HG02588 (cell line): ENCODE measurements at regions not wholly inside any gene's neighbourhood (a gene's known extent, or its start where the extent isn't known, plus 50 kb on each side); places are given as distances from the start of the nearest gene placed in this dataset.
A peak's percentile ranks its signal among the peaks of the same experiment; 100 is the strongest.
"Not testable (repeated sequence)": the region's sequence is repeated elsewhere in the genome, so short reads cannot be mapped to it uniquely, and the experiment has no call there.

ENCODE experiments used
- ATAC-seq: cut with Tn5 transposase; IDR thresholded peaks from one replicate; pipeline ENCODE4 v1.9.1; 2021; ENCODE audit warnings: mild to moderate bottlenecking, moderate library complexity; ENCODE audit not compliant: unreplicated experiment

DNA sequence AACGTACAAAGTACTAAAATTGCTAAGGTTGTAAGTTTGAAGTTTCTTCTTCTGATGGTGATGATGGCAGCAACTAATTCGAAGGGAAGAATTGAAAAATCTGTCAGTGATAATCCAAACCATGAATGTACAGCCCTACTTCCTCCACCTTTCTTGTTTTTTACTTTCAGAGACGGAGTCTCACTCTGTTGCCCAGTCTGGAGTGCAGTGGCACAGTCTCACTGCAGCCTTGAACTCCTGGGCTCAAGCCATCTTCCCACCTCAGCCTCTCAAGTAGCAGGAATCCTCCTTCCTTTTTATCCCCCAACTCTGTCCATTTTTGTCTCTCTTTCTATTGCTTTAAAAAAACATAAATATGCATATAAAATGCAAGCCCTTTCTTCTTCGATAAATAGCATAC, 112.3 kb upstream of the SOX21 start:
- ATAC-seq, result no peak

DNA sequence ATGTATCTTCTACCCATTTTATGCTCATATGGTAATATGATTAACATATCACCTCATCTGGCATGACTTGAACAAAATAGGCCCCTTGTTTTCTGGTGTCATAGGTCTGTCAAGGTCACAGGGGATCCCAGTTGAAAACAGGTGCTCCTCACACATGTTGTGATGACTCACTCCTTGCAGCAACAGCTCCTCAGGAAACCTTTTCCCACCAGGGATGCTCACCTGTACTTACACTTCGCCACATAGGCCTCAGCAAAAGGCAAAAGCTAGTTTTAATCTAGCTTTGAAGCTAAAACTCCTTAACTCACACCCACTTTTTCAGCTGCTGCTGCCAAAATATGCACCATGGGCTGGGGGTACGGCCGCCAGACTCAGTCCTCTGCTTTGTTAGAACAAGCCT, 110.0 kb upstream of the SOX21 start:
- no peak for ATAC-seq

DNA sequence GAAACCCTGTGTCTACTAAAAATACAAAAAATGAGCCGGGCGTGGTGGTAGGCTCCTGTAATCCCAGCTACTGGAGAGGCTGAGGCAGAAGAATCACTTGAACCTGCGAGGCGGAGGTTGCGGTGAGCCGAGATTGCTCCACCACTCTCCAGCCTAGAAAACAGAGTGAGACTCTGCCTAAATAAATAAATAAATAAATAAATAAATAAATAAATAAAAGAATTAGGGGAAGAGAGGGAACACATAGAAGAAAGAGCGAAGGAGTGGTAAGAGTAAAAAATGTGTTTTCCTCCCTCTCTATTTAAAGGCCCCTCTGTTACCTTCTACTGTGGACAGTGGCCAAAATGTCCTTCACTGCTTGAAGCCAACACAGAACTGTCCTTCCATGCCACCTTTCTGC, 103.9 kb upstream of the SOX21 start:
- no peak for ATAC-seq

DNA sequence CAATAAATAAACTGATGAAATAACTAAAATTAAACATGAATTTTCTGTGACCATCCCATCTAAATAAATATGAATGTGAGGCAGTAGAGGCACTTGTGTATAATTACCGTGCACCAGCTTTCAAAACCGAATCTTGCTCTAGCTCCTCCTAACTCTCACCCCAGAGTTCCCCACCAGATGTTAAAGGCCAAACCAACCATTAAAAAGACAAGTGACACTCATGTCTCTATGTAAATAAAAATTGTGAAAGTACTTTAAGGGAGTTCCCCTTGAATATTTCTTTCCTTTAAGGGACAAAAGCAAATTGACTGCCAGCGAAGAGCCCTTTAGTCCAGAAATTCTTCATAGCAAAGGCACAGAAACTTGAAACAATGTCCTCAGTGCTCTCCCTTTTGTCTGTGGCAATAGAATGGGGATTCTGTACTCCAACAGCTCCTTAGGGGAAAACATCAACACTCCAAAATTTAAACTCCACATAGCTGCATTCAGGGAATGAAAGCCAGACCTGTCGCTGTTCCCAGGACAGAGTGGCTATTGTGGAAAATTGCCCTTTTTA, 101.7 kb upstream of the SOX21 start:
- peak; percentile 85 for ATAC-seq

DNA sequence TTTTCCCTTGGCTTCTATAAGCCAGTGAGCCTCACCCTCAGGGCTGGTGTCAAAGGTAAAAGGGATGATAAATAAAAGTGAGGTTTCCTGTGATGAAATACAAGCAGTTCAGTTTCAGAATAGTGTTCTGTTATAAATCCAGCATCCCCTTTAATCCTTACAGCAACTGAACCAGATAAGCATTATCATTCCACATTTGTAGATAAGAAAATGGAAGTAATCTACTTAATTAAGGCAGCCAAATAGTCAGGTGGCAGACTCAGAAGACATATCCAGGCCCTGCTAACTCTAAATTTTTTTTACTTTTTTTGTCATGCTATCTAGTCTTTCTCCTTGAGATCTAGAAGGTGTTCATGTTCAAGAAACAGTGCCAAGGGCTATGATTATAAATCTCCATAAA, 99.4 kb upstream of the SOX21 start:
- ATAC-seq, result no peak

DNA sequence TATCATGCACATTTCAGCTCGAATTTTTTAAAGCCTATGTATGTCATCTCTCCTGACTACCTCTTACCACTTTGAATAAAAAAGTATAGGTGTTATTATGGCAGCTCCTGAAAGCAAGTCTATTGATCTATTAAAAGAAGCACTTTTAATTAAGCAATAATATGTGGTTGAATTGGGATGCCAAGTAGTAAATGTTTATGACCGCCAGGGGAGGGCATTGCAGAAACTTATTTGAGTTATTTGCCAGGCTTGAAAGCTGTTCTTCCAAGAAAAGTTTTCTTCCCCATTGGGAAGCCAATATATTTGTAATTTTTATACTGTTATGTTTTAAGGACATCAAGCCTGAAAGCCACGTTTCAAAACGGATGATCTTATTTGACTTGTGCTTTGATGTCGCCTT, 88.1 kb upstream of the SOX21 start:
- ATAC-seq, result no peak

DNA sequence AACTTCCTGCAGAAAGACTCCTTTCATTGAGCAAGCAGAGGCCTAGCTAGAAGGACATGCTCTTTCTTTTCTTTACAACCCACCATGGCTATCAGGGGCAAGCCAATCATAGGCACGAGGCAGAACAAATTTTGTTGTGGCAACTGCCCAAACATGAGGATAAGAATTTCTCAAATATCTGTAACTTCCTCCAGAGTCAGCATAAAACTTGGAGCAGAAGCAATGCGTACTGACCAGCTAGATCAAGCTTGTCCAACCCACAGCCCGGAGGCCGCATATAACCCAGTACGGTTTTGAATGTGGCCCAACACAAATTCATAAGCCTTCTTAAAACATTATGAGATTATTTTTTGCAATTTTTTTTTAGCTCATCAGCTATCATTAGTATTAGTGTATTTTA, 87.0 kb upstream of the SOX21 start:
- ATAC-seq, result no peak

DNA sequence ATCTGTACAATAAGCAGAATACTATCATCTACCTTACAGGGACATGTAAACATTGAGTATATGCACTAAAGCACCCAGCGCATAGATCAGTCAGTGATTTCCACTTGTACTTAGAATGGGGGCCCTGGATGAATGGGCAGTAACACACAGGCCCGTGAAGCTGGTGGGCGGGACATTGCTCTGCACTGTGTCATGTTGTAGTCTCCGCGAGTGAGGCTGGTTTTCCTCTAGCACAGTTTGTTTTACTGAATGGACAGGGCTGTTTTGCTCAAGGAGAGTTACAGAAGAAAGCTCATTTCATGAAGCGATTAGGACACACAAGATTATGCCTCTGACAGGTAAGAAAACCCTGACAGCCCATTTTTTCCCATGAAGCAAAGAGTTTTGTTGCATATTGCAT, 86.4 kb upstream of the SOX21 start:
- ATAC-seq, result no peak

DNA sequence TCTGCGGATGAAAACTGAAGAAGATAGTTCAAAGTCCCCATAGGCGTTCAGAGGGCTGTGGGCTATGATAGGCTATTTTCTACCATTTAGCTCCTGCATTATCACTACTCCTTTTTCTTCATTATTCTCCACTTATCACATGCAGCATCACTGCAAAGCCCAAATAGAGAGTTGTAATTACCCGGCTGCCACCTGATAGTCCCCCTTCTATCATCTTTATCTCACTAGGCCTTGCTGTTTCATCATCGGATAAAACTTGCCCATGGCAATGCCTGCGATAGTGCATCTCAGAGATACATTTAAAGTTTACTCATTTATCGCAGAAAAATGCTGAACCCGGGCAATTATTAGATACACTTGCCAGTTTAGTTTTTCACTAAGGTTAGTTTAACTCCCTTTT, 82.9 kb upstream of the SOX21 start:
- ATAC-seq, result no peak

DNA sequence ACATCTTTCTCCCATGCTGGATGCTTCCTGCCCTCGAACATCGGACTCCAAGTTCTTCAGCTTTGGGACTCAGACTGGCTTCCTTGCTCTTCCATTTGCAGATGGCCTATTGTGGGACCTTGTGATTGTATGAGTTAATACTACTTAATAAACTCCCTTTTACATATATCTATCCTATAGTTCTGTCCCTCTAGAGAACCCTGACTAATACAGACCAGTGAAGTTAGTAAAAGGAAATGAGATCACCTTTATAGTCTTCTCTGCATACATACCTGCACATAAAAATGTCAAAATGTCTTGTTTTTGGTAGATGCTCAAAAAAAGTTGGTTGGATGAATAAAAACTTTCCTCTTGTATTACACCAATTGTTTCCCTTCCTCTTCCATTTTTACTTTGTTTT, 73.9 kb upstream of the SOX21 start:
- ATAC-seq, result not testable (repeated sequence)

DNA sequence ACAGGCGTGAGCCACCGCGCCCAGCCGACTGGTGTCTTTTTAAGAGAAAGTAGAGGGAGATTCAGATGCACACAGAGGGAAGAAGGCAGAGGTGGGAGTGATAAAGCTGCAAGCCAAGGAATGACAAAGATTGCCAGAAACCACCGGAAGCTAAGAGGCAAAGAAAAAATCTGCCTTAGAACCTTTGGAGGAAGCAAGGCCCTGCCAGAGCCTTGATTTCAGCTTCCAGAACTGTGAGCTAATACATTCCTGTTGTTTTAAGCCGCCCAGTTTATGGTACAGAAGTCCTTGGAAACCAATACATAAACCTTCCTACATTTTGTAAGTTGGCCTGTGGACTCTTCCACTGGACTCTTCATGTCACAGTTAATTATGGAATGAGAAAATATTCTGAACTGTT, 71.7 kb upstream of the SOX21 start:
- no peak for ATAC-seq

DNA sequence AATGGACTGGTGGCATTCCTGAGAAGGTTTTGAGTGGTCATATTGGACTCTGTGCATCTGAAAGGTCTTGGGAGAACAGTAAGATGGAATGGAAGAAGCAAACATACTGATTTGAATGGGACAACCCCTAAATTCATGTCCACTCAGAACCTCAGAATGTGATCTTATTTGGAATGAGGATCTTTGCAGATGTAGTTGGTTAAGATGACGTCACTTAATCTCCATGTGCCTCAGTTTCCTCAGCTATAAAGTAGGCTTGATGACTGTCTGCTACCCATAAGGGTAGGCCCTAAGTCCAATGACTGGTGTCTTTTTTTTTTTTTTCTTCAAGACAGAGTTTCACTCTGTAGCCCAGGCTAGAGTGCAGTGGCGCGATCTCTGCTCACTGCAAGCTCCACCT, 71.1 kb upstream of the SOX21 start:
- no peak for ATAC-seq

DNA sequence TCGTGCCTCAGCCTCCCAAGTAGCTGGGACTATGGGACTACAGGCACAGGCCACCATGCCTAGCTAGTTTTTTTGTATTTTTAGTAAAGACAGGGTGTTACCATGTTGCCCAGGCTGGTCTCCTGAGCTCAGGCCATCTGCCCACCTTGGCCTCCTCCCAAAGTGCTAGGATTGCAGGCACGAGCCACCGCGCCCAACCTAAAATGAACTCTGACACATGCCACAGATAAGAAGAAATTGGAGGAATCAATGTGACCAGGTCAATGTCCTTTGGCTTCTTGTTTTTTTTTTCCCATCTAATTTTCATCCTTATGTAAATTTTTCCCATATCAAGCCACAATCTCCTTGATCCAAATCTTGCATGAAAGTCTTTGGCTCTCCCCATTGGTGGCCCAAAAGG, 68.1 kb upstream of the SOX21 start:
- no peak for ATAC-seq

DNA sequence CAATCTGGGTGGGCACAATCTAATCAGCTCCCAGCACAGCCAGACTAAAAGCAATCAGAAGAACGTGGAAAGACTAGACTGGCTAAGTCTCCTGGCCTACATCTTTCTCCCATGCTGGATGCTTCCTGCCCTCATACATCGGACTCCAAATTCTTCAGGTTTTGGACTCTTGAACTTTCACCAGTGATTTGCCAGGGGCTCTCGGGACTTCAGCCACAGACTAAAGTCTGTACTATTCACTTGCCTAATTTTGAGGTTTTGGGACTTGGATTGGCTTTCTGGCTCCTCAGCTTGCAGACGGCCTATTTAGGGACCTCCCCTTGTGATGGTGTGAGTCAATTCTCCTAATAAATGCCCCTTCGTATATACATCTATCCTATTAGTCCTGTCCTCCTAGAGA, 66.6 kb upstream of the SOX21 start:
- ATAC-seq, result no peak

DNA sequence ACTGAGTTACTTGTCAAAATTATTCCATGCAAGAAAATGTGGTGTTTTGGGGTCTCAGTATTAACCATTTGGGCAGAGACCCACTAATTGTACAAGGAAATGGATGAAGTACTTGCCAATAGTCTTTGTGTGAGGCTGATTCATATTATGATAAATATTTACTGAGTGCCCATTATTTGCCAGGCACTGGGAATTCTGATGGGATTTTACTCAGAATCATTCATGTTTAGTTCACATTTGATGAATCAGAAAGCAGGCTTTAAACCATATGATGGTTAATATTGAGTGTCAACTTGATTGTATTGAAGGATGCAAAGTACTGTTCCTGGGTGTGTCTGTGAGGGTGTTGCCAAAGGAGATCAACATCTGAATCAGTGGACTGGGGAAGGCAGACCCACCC, 66.2 kb upstream of the SOX21 start:
- no peak for ATAC-seq

DNA sequence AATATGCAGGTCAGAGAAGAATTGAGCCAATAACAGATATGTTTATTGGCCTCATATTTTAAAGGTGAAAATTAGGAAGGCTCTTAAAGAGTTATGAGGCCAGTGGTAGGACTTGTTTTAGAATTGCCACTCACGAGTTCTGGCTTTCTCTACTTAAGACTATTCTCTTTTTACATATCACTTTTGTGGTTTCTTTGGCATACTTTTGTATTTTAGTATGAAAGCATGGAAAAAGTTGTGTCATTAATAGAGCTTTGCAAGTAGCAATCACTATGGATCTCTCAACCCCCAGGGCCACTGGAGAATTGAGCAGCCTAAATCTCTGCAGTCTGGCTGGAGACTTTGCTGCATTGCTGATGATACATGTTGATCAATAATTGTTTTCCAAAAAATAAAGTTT, 64.6 kb upstream of the SOX21 start:
- ATAC-seq, result no peak

DNA sequence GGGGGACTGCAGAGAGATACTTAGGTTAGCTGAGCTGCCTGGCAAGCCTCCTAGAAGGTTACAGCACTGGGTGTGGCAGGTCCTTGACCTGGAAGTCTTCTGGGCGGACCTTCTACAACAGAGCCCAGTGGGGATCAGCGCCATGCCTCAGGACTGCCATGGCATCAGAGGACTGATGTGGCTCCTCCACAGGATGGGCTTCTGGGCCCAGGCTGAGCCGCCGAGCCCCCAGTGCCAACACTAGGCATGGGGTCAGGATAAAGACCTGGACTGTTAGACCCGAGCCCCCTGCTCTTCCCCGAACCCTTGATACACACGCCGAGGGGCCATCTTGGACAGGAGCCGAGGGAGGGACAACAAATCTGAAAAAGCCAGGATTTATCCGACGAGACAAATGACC, 64.0 kb upstream of the SOX21 start:
- no peak for ATAC-seq

DNA sequence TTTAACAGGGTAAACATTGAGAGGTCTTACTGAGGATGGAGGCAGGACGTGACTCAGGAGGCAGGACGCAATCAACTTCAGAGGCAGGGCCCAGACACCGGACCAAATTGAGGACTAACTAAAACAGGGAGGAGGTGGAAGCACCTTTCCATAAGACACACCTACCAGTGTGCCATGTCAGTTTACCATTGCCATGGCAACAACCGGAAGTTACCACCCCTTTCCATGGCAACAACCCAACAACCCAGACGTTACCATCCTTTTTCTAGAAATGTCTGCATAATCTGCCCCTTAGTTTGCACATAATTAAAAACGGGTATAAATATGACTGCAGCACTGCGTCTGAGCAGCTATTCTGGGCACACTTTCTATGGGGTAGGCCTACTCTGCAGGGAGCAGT, 53.5 kb upstream of the SOX21 start:
- ATAC-seq, result no peak

DNA sequence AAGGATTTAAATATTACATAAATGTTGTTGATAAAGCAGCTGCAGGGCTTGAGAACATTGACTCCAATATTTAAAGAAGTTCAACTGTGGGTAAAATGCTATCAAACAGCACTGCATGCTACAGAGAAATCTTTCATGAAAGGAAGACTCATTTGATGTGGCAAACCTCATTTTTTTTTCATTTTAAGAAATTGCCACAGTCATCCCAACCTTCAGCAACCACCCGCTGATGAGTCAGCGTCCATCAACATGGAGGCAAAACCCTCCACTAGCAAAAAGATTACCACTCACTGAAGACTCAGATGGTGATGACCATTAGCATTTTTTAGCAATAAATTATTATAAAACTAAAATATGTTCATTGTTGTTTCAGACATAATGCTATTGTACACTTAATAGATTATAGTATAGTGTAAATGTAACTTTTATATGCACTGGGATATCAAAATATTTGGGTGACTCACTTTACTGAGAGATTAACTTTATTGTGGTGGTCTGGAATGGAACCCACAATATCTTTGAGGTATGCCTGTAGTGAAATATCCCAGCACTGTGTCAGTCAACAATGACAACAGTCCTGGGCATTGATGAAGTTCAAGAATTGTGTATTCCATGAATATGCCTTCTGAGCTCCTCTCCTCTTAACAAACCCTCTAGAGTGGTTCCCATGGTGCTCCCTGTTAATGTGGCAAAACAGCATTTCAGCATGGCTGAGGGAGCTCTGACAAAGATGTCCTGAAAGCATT, 52.4 kb upstream of the SOX21 start:
- ATAC-seq, result no peak
